Neural cell (in vitro differentiated cells): ENCODE measurements at regions not wholly inside any gene's neighbourhood (a gene's known extent, or its start where the extent isn't known, plus 50 kb on each side); places are given as distances from the start of the nearest gene placed in this dataset.

Experiments used
- EP300 ChIP-seq: fragments of 450-650 bp; conservative IDR thresholded peaks from 2 replicates; pipeline ENCODE4 v1.6.1; 2014; ENCODE audit warnings: antibody characterized with exemption, mild to moderate bottlenecking, moderate library complexity; ENCODE audit not compliant: poor library complexity, severe bottlenecking
- EZH2 ChIP-seq: fragments of 200-600, 300-800 bp; shearing (Covaris generic), sonication (generic); IDR thresholded peaks from 2 replicates; pipeline ENCODE4 v1.6.1; 2014; ENCODE audit warnings: antibody characterized with exemption, low read length, borderline replicate concordance, mild to moderate bottlenecking; ENCODE audit not compliant: insufficient read depth, poor library complexity, severe bottlenecking
- POLR2AphosphoS5 ChIP-seq: IDR thresholded peaks from 2 replicates; pipeline ENCODE4 v1.6.1; 2012
- SMC3 ChIP-seq: fragments of 450-650 bp; conservative IDR thresholded peaks from 2 replicates; pipeline ENCODE4 v1.6.1; 2014; ENCODE audit warnings: antibody characterized with exemption, mild to moderate bottlenecking, moderate library complexity; ENCODE audit not compliant: poor library complexity
- TAF1 ChIP-seq: IDR thresholded peaks from 2 replicates; pipeline ENCODE4 v1.6.1; 2012; ENCODE audit warnings: low read depth
- TF ChIP-seq, protein P1 (sequence below): fragments of 450-650 bp; IDR thresholded peaks from 2 replicates; pipeline ENCODE4 v1.5.1; 2014; ENCODE audit warnings: antibody characterized with exemption, mild to moderate bottlenecking, moderate library complexity; ENCODE audit not compliant: poor library complexity, severe bottlenecking
- TF ChIP-seq, protein P2 (sequence below): IDR thresholded peaks from 2 replicates; pipeline ENCODE4 v1.6.1; 2012; ENCODE audit warnings: borderline replicate concordance

DNA sequence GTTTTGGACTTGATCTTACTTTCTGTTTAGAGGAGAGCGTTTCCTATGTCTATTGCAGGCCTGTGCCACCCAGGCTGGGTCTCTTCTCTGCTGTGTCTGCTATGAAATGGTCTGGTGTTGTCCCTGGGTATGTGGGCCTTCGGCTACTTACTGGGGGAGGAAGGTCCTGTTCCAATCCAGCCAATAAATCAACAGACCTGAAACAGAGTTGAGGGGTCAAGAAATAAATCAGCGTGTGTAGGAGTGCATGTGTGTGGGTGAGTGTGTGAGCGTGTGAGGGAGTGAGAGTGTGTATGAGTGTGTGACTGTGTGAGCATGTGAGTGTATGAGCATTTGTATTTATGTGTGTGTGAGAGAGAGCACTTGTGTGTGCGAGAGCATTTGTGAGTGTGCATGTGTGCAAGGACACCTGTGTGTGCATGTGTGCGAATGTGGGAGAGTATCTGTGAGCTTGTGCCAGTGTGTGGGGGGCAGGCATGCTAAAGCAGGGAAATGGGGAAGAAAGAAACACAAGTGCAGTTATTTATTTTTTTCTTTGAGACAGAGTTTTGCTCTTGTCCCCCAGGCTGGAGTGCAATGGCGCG, 86.3 kb upstream of the PMEPA1 start:
- TF ChIP-seq, protein P1, sequence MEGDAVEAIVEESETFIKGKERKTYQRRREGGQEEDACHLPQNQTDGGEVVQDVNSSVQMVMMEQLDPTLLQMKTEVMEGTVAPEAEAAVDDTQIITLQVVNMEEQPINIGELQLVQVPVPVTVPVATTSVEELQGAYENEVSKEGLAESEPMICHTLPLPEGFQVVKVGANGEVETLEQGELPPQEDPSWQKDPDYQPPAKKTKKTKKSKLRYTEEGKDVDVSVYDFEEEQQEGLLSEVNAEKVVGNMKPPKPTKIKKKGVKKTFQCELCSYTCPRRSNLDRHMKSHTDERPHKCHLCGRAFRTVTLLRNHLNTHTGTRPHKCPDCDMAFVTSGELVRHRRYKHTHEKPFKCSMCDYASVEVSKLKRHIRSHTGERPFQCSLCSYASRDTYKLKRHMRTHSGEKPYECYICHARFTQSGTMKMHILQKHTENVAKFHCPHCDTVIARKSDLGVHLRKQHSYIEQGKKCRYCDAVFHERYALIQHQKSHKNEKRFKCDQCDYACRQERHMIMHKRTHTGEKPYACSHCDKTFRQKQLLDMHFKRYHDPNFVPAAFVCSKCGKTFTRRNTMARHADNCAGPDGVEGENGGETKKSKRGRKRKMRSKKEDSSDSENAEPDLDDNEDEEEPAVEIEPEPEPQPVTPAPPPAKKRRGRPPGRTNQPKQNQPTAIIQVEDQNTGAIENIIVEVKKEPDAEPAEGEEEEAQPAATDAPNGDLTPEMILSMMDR: no peak
- no peak for TF ChIP-seq POLR2AphosphoS5
- TF ChIP-seq, protein P2, sequence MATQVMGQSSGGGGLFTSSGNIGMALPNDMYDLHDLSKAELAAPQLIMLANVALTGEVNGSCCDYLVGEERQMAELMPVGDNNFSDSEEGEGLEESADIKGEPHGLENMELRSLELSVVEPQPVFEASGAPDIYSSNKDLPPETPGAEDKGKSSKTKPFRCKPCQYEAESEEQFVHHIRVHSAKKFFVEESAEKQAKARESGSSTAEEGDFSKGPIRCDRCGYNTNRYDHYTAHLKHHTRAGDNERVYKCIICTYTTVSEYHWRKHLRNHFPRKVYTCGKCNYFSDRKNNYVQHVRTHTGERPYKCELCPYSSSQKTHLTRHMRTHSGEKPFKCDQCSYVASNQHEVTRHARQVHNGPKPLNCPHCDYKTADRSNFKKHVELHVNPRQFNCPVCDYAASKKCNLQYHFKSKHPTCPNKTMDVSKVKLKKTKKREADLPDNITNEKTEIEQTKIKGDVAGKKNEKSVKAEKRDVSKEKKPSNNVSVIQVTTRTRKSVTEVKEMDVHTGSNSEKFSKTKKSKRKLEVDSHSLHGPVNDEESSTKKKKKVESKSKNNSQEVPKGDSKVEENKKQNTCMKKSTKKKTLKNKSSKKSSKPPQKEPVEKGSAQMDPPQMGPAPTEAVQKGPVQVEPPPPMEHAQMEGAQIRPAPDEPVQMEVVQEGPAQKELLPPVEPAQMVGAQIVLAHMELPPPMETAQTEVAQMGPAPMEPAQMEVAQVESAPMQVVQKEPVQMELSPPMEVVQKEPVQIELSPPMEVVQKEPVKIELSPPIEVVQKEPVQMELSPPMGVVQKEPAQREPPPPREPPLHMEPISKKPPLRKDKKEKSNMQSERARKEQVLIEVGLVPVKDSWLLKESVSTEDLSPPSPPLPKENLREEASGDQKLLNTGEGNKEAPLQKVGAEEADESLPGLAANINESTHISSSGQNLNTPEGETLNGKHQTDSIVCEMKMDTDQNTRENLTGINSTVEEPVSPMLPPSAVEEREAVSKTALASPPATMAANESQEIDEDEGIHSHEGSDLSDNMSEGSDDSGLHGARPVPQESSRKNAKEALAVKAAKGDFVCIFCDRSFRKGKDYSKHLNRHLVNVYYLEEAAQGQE: no peak
- TF ChIP-seq TAF1: no peak
- TF ChIP-seq EP300: no peak
- TF ChIP-seq EZH2: no peak
- no peak for TF ChIP-seq SMC3
